ENCODE measurements at regions not wholly inside any gene's neighbourhood (a gene's known extent, or its start where the extent isn't known, plus 50 kb on each side); places are given as distances from the start of the nearest gene placed in this dataset.

DNA sequence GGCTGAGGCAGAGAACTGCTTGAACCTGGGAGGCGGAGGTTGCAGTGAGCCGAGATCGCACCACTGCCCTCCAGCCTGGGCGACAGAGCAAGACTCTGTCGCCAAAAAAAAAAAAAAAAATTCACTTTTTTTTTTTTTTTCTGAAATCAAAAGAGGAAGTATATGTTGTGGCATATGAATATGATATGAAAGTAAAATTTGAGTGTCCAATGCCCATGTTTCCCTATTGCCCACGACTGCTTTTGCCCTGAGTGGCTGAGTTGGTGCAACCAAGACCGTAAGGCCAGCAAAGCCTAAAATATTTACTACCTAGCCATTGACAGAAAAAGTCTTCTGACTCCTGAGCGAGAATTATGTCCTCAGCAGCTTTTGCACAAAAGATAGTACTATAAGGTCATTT is 101.7 kb upstream of the PARP11 start (continued):
- TF ChIP-seq, protein P1, sequence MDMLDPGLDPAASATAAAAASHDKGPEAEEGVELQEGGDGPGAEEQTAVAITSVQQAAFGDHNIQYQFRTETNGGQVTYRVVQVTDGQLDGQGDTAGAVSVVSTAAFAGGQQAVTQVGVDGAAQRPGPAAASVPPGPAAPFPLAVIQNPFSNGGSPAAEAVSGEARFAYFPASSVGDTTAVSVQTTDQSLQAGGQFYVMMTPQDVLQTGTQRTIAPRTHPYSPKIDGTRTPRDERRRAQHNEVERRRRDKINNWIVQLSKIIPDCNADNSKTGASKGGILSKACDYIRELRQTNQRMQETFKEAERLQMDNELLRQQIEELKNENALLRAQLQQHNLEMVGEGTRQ (IDR thresholded peaks at IDR 0.05; ENCODE audit: borderline replicate concordance, low read depth, low read length): no peak
- TF ChIP-seq MTA2 (IDR thresholded peaks at IDR 0.05; ENCODE audit: low read depth) (no peak), CHD1 (IDR thresholded peaks at IDR 0.05; ENCODE audit: low read depth, low read length) (no peak), ZNF384 (IDR thresholded peaks at IDR 0.05; ENCODE audit: borderline replicate concordance, low read depth, low read length) (no peak), RCOR1 (conservative IDR thresholded peaks at IDR 0.05; ENCODE audit: low read depth, low read length) (no peak), HDAC2 (IDR thresholded peaks at IDR 0.05) (no peak)
- TF ChIP-seq, protein P2, sequence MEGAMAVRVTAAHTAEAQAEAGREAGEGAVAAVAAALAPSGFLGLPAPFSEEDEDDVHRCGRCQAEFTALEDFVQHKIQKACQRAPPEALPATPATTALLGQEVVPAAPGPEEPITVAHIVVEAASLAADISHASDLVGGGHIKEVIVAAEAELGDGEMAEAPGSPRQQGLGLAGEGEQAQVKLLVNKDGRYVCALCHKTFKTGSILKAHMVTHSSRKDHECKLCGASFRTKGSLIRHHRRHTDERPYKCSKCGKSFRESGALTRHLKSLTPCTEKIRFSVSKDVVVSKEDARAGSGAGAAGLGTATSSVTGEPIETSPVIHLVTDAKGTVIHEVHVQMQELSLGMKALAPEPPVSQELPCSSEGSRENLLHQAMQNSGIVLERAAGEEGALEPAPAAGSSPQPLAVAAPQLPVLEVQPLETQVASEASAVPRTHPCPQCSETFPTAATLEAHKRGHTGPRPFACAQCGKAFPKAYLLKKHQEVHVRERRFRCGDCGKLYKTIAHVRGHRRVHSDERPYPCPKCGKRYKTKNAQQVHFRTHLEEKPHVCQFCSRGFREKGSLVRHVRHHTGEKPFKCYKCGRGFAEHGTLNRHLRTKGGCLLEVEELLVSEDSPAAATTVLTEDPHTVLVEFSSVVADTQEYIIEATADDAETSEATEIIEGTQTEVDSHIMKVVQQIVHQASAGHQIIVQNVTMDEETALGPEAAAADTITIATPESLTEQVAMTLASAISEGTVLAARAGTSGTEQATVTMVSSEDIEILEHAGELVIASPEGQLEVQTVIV (IDR thresholded peaks at IDR 0.05; ENCODE audit: borderline replicate concordance, partially characterized antibody): no peak

DNA sequence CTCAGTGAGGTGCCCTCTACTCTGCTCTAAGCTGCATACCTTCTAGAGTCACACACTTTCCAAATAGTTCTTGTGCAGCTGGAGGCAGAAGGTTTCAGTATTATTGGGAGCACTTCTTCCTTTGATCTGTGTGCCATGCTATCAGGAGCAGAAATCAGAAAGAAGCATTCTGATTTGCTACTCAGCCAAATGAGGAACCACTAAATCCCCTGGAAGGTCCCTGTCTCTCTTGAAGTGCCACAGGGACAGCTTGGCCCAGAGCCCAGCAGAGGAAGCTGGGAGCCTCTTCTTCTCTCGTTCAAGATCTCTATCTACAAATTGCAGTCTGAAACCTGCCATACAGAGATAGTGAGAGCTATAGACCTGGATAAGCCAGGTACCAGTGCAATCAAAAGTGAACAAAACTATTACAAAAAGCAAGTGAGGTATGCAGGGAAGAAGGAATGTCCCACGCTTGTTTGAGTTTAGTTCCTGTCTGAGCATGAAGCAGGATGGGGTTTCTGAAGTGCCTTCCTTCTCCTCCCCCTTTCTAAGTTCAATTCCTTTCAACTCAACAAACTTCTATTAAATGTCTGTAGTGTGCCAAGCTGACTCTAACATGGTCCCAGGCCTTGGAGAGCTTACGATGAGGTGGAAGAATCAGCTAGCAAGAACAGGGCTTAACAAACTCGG is 100.9 kb upstream of the PARP11 start:
- in situ Hi-C loops (cut with MboI): no loop called here
- no peak overlapping the region for H2AFZ ChIP-seq (ENCODE audit: control insufficient read depth, low read depth, low read length)
- no peaks in the 10 kb centered on the region; the same call in 2 of the 3 replicates for H3K9me3 ChIP-seq (replicated peaks; ENCODE audit: control insufficient read depth, insufficient read depth, low read length)
- H3K27me3 ChIP-seq (replicated peaks in 1 of 2; ENCODE audit: control insufficient read depth in 2 of 2, insufficient read depth in 2 of 2, low read length in 1 of 2): no peaks in the 10 kb centered on the region
- no peaks in the 10 kb centered on the region for H3K79me2 ChIP-seq (ENCODE audit: control insufficient read depth, insufficient read depth, low read length)
- WGBS (ENCODE audit: insufficient coverage, insufficient replicate concordance, low lambda C conversion rate, missing lambda C conversion rate): 17% methylated on average over 4 of the region's 4 CpGs
- ChIA-PET SMC1A (ENCODE audit: uncharacterized antibody, unreplicated experiment) (interaction anchor here (0.8 to 0.9 kb wide), 2 partner anchors 12 to 14 kb away, joined by 3 read pairs; no protein-coding TSS in a partner anchor), POLR2A (no interaction called here), RAD21 (ENCODE audit: unreplicated experiment) (interaction anchor here (0.6 to 1.7 kb wide), 4 partner anchors 11 to 304 kb away, joined by 3 to 5 read pairs (median 3); no protein-coding TSS in a partner anchor), CTCF (interaction anchor here (0.8 to 1.5 kb wide), 2 partner anchors 11 to 20 kb away, joined by 3 to 7 read pairs; no protein-coding TSS in a partner anchor)
- H3K36me3 ChIP-seq (ENCODE audit: control insufficient read depth in 2 of 2, insufficient read depth in 2 of 2, low read length in 1 of 2): no peaks in the 10 kb centered on the region
- intact Hi-C loops (cut with micrococcal nuclease; ENCODE audit: unreplicated experiment): no loop called here
- peaks cover 4% of the 10 kb centered on the region for H3K4me1 ChIP-seq (ENCODE audit: control insufficient read depth, insufficient read depth, low read length)
- no peaks in the 10 kb centered on the region for H4K20me1 ChIP-seq (ENCODE audit: control insufficient read depth, insufficient read depth)
- no peak overlapping the region for H3K4me3 ChIP-seq
- DNase-seq (ENCODE audit: low read depth, low spot score) (no peak), FAIRE-seq (peak; percentile 13), ATAC-seq (peak; percentile 49)
- BruUV-seq (replicated peaks): no TSS peak
- peak overlapping the region; percentile 34 for H3K4me2 ChIP-seq (ENCODE audit: control insufficient read depth, insufficient read depth)
- no peak overlapping the region for H3K27ac ChIP-seq (ENCODE audit: control insufficient read depth, insufficient read depth)
- TF ChIP-seq HDAC6 (IDR thresholded peaks at IDR 0.05; ENCODE audit: unreplicated experiment): no peak
- no peak for TF ChIP-seq NFYA (IDR thresholded peaks at IDR 0.05; ENCODE audit: borderline replicate concordance, low read depth, low read length)
- no peak for TF ChIP-seq ZNF274 (IDR thresholded peaks at IDR 0.05; ENCODE audit: insufficient read depth, insufficient read length)
- peak; percentile 39 for TF ChIP-seq IKZF1 (conservative IDR thresholded peaks at IDR 0.05)
- TF ChIP-seq WRNIP1 (IDR thresholded peaks at IDR 0.05; ENCODE audit: borderline replicate concordance, low read depth, low read length): no peak
- peak; percentile 25 to 28; a peak in 1 of 4 replicates for TF ChIP-seq IKZF2 (IDR thresholded peaks at IDR 0.05)
- no peak for TF ChIP-seq BCL11A (IDR thresholded peaks at IDR 0.05; ENCODE audit: low read depth, low read length)
- no peak overlapping the region for H3K9ac ChIP-seq (ENCODE audit: control insufficient read depth, insufficient read depth, low read length)
